ENCODE measurements at regions not wholly inside any gene's neighbourhood (a gene's known extent, or its start where the extent isn't known, plus 50 kb on each side); places are given as distances from the start of the nearest gene placed in this dataset.
"Not testable (repeated sequence)": the region's sequence is repeated elsewhere in the genome, so short reads cannot be mapped to it uniquely, and the experiment has no call there.

- no peak for DNase-seq (ENCODE audit: low spot score)
Measured at GRCh38 chr17:6255322-6255721, 179.6 kb downstream of the AIPL1 start.

GRCh38 chr17:6254036-6254435 is 180.9 kb downstream of the AIPL1 start:
- no peak for DNase-seq (ENCODE audit: low spot score)

DNA sequence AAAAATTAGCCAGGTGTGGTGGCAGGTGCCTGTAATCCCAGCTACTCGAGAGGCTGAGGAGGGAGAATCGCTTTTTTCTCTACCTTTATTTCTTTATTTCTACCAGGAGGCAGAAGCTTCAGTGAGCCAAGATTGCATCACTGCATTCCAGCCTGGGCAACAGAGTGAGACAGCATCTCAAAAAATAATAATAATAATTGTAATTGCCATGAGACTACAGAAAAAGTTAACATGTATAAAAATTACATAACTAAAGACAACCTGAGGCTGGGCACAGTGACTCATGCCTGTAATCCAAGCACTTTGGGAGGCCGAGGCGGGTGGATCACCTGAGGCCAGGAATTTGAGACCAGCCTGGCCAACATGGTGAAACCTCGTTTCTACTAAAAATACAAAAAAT is 181.5 kb downstream of the WSCD1 start:
- DNase-seq (ENCODE audit: low spot score) = not testable (repeated sequence)

DNA sequence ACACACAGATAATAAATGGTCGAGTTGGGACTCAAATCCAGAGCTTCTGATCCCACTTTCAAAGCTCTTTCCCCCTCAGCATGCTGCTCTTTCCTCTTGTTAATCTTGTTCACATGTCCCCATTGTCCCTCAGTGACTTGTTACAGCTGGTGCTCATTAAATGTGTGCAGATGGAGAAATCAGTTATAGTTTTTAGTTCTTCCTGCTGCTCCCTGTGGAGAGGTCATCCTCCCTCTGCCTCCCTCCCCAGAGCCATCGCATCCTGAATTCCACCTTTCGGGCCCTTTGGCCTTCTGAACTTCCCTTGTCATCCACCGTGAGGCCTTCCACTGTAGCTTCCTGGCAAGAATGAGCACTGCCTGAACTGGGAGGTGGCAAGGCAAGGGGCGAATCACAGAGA is 179.6 kb downstream of the WSCD1 start:
- DNase-seq (ENCODE audit: low spot score) = no peak

GRCh38 chr17:6248061-6248460 is 177.9 kb downstream of the WSCD1 start:
- no peak for DNase-seq (ENCODE audit: low spot score)

DNA sequence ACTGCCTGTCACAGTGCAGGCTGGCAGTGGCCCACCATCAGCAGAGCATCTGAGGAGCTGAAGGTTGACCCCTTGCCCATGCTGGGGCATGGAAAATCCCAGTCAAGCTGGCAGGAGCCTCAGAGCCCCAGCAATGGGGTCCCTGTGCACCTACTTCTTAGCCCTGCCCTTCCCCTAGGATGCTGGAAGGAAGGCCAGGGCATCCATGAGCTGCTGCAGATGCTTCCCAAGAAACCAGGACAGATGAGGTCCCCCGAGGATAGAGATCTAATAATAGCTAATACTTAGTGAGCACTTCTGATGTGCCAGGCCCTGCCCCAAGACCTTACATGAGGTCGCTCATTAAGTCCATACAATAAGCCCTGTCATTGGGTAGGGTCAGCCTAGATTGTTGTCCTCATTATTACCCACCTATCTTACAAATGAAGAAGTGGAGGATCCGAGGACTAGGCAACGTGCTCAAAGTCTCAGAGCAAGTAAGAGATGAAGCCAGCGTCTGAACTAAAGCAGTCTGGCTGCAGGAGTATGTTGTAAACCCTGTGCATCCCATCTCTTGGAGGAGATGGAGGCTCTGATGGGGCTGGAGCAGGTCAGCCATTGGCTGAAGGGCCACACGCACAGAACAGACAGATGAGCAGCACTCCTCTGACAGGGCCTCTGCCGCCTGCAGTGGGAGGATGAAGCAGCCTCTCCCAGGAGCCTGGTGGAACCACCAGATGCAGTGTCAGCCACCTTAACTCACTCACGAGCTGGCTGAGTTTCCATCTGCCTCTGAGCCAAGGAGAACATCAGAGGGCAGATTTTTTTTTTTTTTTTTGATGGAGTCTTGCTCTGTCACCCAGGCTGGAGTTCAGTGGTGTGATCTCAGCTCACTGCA is 175.4 kb downstream of the WSCD1 start:
- DNase-seq (ENCODE audit: low spot score) = no peak

GRCh38 chr17:6244796-6245195 is 174.6 kb downstream of the WSCD1 start:
- no peak for DNase-seq (ENCODE audit: low spot score)

GRCh38 chr17:6244253-6244652 is 174.1 kb downstream of the WSCD1 start:
- DNase-seq (ENCODE audit: low spot score) = no peak

GRCh38 chr17:6243186-6243585 is 173.0 kb downstream of the WSCD1 start:
- DNase-seq (ENCODE audit: low spot score) = no peak

DNA sequence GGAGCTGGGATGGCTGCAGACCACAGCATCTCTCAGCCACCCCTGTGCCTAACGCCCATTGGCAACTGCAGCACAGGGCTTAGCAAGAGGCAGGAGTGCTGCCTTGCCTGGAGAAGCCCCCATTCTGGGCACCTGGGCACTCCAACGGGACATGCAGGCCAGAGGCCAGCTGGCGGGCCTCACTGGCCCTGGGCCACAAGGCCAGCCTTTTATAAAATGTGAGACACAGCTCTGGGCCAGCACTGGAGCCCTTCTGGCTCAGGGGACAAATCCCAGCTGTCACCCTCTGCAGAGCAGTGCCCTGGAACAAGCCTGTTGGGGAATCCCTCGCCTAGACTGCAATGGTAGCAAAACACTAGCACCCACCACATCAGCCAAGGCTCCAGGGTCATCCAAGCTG is 171.8 kb downstream of the WSCD1 start:
- DNase-seq (ENCODE audit: low spot score) = no peak

DNA sequence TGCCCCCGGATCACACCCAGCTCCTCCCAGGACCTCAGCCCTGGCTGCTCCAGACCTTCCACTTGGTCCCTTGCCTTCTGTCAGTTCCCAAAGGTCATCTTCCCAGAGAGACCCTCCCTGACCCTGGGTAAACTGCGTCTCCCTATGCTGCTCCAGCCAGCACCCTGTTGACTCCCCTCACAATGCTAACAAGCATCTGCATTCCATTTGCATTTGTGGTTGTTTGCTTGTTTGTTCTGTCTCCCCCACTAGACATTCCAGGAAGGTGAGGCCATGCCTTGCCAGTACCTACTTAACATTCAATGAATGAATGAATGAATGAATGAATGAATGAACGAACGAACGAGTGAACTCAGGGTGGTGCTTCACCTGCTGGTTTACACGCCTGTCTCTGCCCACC is 171.2 kb downstream of the WSCD1 start:
- DNase-seq (ENCODE audit: low spot score) = no peak

GRCh38 chr17:6240601-6241000 is 170.4 kb downstream of the WSCD1 start:
- no peak for DNase-seq (ENCODE audit: low spot score)

DNA sequence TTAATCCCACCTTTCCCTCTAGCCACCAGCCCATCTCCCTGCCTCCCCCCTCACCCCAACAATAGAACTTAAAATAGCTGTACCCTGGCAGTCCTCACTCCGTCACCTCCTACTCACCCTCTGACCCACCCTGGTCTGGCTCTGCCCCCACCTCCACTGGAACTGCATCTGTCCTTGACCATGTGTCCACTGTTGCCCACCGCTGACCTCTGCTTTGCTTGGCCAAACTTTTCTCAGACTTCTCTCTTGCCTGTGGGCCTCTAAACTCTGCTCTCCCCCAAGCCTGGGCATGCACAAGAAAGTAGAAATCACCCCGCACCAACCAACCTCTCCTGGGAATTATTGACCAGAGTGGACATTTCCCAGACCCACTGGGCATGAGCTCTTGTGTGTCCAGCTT is 169.8 kb downstream of the WSCD1 start:
- no peak for DNase-seq (ENCODE audit: low spot score)

DNA sequence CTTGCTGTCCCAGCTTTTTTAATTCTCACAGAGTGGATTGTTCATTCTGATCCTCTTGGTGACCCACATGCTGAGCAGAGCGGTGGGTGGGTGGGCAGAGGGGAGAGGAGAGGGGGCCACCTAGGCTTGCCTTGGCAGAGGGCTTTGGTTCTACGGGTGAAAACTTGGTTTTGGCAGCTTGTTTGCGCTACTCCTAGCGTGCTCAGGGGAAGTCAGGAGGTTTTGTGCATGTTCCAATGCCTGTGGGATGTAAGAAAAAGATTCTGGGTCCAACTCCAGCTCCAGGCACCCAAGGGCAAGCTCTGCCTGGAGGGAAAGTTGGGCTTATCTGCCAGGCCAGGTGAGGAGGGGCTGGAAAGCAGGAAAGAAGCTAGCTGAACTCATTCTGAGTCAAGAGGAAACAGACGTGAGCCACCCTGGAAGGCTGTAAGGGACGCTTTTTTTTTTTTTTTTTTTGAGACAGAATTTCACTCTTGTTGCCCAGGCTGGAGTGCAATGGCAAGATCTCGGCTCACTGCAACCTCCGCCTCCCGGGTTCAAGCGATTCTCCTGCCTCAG is 169.1 kb downstream of the WSCD1 start:
- DNase-seq (ENCODE audit: low spot score) = no peak

DNA sequence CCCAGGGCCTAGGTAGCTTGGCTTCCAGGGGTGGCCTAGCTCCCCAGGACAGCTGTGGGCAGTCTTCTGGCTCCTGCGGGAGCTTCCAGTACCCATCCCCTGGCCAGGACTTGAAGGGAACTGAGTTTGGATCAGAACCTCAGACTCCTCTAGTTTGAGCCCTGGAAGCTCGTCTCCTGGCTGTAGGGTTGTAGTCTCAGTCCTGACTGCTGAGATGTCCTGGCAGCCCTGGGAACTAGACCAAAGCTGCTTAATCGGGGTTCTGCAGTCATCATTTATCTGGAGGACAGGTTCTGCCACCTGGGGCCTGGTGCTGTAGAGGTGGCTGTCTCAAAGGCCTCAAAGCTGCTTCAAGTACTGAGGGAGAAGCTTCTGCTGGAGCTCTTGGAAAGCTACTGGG is 163.7 kb downstream of the WSCD1 start:
- DNase-seq (ENCODE audit: low spot score) = no peak

- DNase-seq (ENCODE audit: low spot score) = no peak
Measured at GRCh38 chr17:6233339-6233738, 163.2 kb downstream of the WSCD1 start.

- DNase-seq (ENCODE audit: low spot score) = no peak
Measured at GRCh38 chr17:6232732-6233101, 162.5 kb downstream of the WSCD1 start.

- DNase-seq (ENCODE audit: low spot score) = peak; percentile 21
Measured at GRCh38 chr17:6231886-6232731, 161.9 kb downstream of the WSCD1 start.

GRCh38 chr17:6231465-6231864 is 161.3 kb downstream of the WSCD1 start:
- no peak for DNase-seq (ENCODE audit: low spot score)

DNA sequence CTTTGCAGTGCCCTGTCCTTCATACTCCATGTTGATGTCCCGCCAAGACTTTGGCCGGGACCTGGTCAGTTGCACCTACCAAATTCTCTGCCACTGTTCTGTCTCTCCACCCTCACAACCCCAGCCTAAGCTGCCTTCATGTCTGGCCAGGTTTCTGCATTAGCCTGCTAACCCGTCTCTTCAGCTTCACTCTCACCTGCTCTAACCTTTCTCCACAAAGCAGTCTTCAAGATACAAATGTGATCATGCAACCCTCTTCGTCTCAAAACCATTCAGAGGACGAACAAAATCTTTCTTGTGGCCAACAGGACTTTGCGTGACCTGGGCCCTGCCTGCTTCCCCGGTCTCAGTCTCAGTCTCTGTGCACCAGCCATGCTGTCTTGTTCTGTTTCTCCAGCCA is 148.2 kb downstream of the WSCD1 start:
- no peak for DNase-seq (ENCODE audit: low spot score)

- no peak for DNase-seq (ENCODE audit: low spot score)
Measured at GRCh38 chr17:6215071-6216035, 145.2 kb downstream of the WSCD1 start.

DNA sequence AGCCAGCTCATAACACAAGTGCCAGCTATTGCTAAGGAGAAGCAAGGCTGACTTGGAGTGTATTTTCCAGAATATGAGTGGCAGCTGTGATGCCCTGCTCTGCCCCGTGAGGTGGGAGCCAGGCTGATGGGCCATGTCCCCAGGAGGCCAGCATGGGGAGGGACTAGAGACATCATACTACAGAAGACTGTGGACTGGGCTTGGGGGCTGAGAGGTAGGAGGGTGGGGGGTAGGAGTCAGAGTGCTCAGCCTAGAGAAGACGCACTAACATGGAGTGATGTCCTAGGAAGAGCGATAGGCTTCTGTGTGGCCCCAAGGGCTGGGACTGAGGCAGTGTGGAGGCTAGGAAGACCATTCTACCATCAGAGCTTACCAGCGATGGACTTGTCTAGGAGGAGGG is 143.7 kb downstream of the WSCD1 start:
- no peak for DNase-seq (ENCODE audit: low spot score)

All from AG08396 (cell line).